GM23248 (cell line): ENCODE measurements at regions not wholly inside any gene's neighbourhood (a gene's known extent, or its start where the extent isn't known, plus 50 kb on each side); places are given as distances from the start of the nearest gene placed in this dataset.

ENCODE experiments used
- EZH2 ChIP-seq: fragments of 200-600 bp; sonication (generic); IDR thresholded peaks from 2 replicates; pipeline ENCODE4 v1.6.1; 2018; ENCODE audit warnings: antibody characterized with exemption, mild to moderate bottlenecking; ENCODE audit not compliant: insufficient read depth, poor library complexity, severe bottlenecking
- EZH2phosphoT487 ChIP-seq: fragments of 200-600 bp; sonication (generic); IDR thresholded peaks from 2 replicates; pipeline ENCODE4 v1.6.1; 2018; ENCODE audit warnings: antibody characterized with exemption, moderate library complexity, mild to moderate bottlenecking, low read depth; ENCODE audit not compliant: insufficient read depth

DNA sequence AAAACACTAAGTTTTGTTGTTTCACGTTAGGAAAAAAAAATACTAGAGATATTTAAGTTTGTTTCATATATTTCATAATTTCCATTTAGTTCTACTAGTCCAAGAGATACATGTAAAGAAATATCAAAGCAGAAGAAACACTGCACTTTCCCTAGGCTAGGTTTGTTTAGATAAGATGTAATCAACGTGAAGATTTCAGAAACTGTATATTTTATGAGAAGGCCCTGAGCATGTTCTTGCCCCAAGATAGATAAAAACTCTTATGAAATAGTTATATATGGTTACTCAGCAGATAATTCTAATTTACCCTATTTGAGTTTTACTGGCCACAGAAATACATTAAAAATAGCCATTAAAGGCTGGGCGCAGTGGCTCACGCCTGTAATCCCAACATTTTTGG is 143.6 kb upstream of the CBLN2 start:
- TF ChIP-seq EZH2 = no peak
- TF ChIP-seq EZH2phosphoT487 = no peak
